ENCODE measurements at regions not wholly inside any gene's neighbourhood (a gene's known extent, or its start where the extent isn't known, plus 50 kb on each side); places are given as distances from the start of the nearest gene placed in this dataset.

- DNase-seq (ENCODE audit: low read depth), result no peak
- no peak for TF ChIP-seq CTCF (conservative IDR thresholded peaks at IDR 0.05; ENCODE audit: control insufficient read depth, insufficient read depth, low read depth, low read length)
- no peak overlapping the region for H3K4me3 ChIP-seq (ENCODE audit: control insufficient read depth, low read depth, low read length)
Measured at GRCh38 chr20:60760256-60761000, 491.6 kb upstream of the CDH4 start.

DNA sequence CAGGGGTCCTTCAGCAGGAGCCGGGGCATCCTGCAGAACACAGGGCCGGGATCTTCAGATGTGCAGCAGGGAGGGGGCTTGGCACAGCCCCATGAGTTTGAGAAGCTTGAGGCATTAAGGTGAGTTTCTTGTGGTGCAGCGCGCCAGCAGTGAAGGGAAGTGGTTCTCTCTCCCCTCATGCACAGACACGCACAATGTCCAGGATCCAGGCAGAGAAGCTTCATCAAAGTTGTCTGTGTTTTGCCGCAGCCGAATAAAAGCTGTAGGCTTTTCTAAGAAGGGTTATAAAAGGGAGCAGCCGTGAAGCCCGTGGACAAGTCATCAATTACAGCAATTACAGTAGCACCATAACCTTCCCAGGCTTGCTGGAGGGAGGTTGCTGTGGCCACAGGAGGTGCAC is 491.0 kb upstream of the CDH4 start:
- DNase-seq (ENCODE audit: low read depth), result no peak
- no peak for TF ChIP-seq CTCF (conservative IDR thresholded peaks at IDR 0.05; ENCODE audit: control insufficient read depth, insufficient read depth, low read depth, low read length)
- no peak overlapping the region for H3K4me3 ChIP-seq (ENCODE audit: control insufficient read depth, low read depth, low read length)

DNA sequence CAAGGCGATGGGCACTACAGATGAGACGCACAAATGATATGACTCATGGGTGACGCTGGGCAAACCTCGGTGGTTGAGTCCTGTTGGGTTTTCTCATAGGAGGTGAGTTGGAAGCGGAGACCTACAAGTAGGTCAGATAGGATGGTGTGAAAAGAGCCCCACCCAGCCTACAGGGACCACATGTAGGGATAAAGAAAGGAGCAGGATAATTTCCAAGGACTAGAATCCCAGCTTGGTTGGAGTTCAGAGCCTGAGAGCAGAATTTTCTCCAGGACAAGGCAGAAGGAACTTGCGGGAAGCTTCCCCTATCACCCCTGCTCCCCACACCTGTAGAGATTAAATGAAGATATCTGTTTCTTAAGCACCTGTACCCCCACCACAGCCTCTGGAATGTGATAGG is 489.7 kb upstream of the CDH4 start:
- DNase-seq (ENCODE audit: low read depth), result no peak
- no peak for TF ChIP-seq CTCF (conservative IDR thresholded peaks at IDR 0.05; ENCODE audit: control insufficient read depth, insufficient read depth, low read depth, low read length)
- H3K4me3 ChIP-seq (ENCODE audit: control insufficient read depth, low read depth, low read length), result no peak overlapping the region

DNA sequence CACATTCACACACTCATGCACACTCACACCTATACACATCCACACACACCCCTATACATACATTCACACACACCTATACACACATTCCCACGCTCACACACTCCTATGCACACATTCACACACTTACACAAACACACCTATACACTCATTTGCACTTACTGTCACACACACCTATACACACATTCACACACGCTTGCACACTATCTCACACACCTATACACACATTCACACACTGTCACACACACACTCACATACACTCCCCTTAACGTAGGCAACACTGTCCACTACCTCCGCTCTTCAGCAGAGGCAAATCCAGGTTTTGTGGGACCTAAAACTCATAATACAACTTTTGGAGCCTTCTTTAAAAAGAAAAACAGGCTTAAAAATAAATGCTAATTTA is 487.7 kb upstream of the CDH4 start:
- no peak for TF ChIP-seq CTCF (conservative IDR thresholded peaks at IDR 0.05; ENCODE audit: control insufficient read depth, insufficient read depth, low read depth, low read length)
- DNase-seq (ENCODE audit: low read depth), result no peak
- no peak overlapping the region for H3K4me3 ChIP-seq (ENCODE audit: control insufficient read depth, low read depth, low read length)

- no peak overlapping the region for H3K4me3 ChIP-seq (ENCODE audit: control insufficient read depth, low read depth, low read length)
- no peak for TF ChIP-seq CTCF (conservative IDR thresholded peaks at IDR 0.05; ENCODE audit: control insufficient read depth, insufficient read depth, low read depth, low read length)
- no peak for DNase-seq (ENCODE audit: low read depth)
Measured at GRCh38 chr20:60764771-60765170, 487.3 kb upstream of the CDH4 start.

DNA sequence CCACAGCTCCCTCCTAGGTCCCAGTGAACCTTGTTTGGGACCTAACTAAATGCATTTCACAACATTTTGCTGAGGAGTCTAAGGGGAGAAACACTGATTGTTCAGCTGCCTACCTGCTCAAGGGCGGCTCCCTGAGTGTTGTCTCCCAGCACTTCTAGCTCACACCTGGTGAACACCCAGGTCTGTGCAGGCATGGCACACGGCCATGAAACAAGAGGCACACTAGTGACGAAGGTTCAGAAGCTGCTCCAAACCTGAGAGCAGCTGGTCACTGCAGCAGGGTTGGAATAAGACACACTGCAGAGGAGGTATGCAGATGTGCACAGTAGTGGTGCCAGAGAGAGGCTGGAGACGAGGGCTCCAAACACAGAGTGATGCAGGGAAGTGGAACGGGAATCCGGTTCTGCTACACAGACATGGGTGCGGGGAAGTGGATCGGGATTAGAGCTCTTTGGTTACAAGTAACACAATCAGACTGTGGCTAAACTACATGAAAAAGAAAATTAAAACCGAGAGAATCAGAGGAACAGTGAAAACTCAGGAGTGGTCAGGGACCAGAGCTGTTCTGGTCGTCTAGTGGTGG is 486.1 kb upstream of the CDH4 start:
- H3K4me3 ChIP-seq (ENCODE audit: control insufficient read depth, low read depth, low read length), result no peak overlapping the region
- DNase-seq (ENCODE audit: low read depth), result no peak
- no peak for TF ChIP-seq CTCF (conservative IDR thresholded peaks at IDR 0.05; ENCODE audit: control insufficient read depth, insufficient read depth, low read depth, low read length)

All from fibroblast of mammary gland (primary cell).